Amniotic stem cell (primary cell): ENCODE measurements at regions not wholly inside any gene's neighbourhood (a gene's known extent, or its start where the extent isn't known, plus 50 kb on each side); places are given as distances from the start of the nearest gene placed in this dataset.
"Not testable (repeated sequence)": the region's sequence is repeated elsewhere in the genome, so short reads cannot be mapped to it uniquely, and the experiment has no call there.

Experiments used
- DNase-seq: peaks from one replicate; lab custom pipeline; 2025; lab: John Stamatoyannopoulos, UW

DNA sequence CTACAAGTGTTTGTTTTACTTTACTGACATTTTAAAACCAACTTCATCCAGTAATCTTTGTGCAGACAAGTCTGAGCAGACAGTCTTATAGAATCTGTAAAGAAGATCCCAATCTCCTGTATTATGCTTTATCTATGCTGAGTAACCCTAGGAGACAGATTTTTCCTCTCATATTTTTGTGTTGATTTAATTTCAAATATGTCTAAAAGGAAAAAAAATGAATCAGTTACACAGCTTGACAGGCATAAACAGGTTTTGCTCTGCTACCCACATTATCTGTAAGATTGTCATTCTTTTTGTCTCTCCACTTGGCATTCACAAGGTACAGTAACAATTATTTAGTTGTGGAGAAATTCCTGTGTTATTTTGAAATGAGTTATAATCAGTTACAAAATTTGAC, 415.0 kb downstream of the NYAP2 start:
- no peak for DNase-seq

DNA sequence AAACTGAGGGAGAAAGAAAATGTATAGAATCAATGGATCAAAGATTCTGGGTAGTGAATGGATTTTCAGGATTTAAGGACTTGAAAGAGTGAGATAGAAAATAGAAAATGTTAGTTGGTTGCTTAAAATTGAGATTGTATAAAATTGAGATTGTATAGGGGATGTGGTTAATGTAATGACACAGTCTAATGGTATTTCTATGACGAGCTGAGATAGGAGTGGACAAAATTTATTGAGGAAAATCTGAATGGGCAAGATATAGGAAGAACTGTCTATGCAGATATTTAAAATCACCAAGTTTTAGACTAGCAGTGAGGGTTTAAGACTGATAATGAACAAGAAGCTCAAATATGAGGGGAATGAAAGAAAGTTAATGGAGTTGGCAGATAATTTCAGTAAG, 406.6 kb downstream of the NYAP2 start:
- no peak for DNase-seq

DNA sequence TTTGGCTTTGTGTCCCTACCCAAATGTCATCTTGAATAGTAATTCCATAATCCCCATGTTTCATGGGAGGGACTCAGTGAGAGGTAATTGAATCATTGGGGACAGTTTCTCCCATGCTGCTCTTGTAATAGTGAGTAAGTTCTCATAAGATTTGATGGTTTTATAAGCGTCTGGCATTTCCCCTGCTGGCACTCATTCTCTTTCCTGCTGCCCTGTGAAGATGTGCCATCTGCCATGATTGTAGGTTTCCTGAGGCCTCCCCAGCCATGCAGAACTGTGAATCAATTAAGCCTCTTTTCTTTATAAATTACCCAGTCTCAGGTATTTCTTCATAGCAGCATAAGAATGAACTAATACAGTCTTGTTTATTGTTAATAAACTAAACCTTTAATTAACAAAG, 402.6 kb downstream of the NYAP2 start:
- not testable (repeated sequence) for DNase-seq

DNA sequence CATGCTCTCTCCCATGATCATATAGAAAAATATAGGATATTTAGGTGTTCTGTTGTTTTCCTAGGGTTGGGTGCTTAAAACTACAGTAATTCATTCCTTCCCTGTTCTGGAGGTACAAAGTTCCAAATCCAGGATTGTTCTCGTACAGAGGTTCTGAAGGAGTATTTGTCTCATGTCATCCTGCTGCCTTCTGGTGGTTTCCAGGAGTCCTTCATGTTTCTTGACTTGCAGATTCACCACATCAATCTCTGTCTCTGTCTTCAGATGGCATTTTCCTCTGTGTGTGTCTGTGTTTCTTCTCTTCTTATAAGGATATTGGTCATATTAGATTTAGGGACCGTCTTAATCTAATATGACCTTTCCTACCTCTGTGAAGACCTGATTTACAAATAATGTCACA, 397.9 kb downstream of the NYAP2 start:
- DNase-seq, result no peak

DNA sequence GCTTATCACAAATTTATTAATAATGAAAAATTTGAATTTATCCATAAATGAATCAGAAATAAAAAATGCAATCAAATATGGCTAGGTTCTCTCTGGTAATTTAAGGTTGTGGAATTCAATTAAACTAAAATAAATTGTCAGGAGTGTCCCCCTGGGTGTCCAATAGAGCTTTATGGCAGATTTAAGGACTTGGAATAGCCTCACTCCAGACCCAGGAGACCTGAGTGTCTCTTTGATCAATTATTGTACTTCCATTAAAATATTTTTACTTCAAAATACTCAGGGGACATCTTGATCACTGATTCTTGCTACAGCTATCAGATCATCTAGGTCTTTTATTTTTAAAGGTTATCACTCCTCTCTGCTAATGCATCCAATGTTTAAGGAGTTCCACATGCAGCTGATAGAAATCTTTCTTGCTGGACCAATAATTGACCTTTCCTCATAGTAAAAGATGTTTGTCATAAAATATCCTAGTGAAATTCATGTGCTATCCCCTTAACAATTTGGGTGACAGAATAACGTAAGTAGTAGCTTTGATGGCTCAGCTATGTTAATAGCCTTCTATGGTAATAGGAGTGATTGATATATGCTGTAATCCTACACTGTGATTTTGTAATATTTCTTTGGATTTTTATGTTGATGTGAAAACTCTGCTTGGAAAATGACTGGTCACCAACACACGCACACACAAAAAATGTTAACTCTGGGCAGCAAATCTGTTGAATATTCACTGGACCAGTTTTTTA, 395.3 kb downstream of the NYAP2 start:
- no peak for DNase-seq

DNA sequence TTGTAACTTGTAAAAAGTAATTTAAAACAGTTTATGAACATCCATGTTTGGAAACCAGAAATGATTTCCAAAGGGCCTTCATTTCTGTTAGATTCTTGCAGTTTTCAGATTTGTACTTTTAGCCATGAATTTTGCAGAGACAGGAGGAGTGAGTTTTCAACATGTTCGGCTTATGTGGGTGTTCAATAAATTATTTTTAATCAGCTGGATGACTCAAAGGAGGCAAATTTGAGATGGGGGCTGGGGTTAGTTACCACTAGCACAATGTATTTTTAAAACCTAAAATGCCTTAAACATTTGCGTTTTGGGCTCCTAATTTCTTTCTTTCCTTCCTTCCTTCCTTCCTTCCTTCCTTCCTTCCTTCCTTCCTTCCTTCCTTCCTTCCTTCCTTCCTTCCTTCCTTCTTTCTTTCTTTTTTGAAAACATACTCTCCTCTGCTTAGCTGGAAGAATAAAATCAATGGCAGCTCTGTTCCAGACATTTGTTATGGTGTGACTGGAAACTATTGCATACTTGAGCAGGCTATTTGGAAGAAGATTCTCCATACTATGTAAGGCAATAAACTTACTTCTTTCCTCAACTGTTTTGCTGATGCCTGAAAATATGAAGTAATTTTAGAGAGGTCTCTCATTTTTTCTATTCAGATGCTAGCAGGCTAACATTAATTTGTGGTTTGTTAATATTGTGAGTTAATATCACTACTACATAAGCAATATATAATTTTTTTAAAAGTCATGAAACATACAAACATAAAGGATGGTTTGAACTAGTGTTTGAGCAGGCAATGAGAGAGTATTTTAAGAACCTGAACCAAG, 394.4 kb downstream of the NYAP2 start:
- no peak for DNase-seq

DNA sequence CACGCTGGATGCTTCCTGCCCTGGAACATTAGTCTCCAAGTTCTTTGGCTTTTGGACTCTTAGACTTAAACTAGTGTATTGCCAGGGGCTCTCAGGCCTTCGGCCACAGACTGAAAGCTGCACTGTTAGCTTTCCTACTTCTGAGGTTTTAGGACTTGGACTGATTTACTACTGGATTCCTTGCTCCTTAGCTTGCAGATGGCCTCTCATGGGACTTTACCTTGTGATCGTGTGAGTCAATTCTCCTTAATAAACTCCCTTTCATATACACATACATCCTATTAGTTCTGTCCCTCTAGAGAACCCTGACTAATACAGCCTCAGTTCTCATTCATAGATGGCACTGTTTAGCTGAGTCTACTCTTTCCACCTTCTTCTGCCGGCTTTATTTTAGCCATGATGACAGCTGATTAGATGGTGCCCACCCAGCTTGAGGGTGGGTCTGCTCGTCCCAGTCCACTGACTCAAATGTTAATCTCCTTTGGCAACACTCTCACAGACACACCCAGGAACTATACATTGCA, 389.1 kb downstream of the NYAP2 start:
- no peak for DNase-seq

DNA sequence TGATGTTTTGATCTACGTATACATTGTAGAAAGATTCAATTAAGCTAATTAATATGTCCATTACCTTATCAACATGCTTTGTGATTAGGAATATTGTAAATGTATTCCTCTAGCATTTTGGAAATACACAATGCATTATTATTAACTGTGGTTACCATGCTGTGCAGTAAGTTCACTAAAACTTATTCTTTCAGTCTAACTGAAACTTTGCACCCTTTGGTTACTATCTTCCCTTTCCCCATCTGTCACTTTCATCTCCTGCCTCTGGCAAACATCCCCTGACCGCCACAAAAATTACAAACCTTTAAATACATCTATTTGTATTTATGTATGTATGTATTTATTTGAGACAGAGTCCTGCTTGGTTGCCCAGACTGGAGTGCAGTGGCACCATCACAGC, 388.0 kb downstream of the NYAP2 start:
- DNase-seq, result no peak

DNA sequence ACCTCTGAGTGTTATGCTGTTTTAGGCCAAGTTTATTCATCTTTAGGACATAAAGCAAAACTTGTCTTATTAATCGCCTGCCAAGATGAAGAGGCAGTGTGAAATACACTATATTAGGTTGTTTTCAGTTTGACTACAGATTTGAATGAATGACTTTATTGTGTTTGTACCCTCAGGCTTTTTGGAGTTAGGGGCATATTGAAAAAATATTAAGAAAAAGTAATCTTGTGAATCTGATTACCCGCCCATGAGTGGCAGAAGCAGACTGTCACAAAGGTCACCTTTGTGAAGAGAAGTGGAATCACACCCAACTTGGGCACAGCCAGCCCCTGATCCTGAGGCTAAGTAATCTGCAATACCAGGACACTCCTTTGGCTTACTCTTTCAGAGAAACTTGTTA, 382.5 kb downstream of the NYAP2 start:
- DNase-seq, result no peak

DNA sequence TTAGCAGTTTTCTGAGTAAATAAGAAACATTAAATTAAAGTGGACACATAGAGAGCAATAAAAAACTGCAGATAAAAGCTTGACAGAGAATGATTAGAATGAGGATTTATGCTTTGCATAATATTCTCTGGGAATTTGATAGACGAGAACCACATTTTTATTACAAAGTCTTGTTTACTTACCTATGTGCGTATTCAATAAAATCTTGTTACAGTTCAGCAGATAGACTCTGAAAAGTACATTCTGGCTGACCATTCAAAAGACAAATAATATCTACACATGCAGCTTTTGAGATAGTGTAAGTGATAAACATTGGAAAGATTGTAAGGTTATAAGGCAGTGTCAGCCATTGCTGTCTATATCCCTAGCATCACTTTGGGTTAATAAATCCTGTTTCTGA, 381.6 kb downstream of the NYAP2 start:
- no peak for DNase-seq

DNA sequence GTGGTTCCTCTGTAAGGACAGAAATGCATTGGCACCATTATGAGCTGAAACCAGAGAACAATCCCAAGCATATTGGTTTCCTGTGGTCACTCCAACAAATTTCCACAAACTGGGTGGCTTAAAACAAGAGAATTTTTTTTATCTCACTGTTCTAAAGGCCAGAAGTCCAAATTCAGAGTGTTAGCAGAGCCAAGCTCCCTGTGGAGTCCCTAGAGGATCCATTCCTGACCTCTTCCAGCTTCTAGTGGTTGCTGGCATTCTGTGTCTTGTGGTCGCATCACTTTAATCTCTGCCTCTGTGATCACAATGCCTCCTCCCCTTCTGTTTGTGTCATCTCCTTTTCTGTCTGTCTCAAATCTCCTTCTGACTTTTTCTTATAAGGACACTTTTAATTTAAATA, 380.3 kb downstream of the NYAP2 start:
- no peak for DNase-seq

DNA sequence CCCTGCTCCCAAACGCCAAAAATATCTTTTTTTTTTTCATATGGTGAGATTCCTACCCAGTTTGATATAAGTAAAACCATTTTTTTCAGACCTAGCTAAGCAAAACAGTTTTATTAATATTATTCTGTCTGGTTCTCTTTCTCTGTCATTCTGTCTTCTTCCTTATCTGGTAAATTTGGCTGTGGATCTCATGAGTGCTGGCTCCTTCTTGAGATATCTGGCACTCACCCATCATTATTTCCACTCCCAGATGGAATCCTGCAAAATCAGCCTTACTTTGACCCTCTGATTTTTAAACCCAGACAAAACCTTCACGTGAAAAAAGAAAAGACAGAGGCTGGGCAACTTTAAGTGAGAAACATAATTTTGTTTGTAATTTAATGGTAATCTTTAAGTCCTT, 373.6 kb downstream of the NYAP2 start:
- no peak for DNase-seq

DNA sequence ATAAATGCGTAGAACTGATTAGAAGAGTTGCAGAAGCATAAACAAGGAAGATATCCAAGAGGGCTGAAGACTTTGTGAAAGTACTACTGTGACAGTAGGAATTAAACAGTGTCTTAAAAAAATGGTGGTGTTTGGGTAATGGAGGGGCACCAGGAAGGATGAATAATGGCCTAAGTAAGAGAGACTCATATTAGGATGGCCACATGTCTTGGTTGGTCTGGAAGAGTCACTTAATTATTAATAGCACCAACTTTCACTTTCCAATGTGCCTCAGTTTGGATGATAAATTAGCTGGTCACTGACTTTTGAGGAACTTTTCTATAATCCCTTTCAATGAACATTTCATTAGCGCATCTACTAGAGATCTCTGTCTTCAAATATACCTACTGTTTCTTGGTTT, 372.2 kb downstream of the NYAP2 start:
- DNase-seq, result no peak

DNA sequence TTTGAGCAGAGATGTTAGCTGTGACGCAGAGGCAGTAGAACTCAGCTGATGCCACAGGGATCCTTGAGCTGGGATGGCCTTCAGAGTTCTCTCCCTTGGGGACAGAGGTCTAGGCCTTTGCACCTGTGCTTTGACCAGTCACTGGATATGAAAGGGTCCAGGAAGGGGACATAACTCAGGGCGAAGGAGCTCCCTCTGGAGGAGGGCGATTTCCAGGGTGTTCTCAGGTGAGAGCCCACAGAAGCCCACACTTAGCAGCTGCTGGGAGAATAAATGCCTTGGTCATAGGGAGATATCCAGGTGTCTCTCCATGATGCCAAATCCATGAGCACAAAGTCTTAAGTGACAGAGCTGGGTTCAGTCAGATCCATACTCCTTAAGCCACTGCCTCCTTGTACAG, 369.2 kb downstream of the NYAP2 start:
- no peak for DNase-seq

DNA sequence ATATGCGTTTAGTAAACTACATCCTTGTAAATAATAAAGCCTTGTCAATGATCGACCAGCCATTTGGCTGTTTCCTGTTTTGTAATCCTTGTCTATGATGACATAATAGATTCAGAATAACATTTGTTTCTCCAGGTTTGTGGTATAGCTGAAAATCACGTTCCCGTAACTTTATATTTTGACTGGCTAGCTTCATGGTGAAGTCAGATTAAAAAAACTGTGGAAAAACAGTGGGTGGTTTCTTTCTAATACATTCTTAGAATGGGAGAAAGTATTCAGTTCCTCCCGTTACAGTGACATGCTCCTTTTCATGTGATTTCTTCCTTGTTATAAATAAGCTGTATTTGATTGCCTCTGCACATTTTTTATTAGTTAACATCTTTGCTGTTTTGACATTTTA, 366.9 kb downstream of the NYAP2 start:
- no peak for DNase-seq

DNA sequence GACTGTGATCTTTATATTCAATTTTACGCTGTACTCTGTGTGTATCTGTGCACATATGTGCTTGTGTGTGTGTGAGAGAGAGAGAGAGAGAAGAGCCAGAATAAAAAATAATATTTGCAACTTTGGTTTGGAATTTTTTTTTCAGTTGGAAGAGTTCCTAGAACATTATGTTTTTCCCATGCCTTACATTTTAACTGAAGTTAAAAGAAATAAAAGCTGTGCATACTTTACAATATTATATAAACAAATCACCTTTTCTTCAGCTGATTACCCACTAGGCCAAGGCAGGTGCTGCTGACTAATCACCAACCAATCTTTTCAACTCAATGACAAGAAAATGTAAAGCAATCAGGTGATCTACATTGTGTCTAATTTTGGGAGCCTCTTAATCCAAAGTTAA, 366.3 kb downstream of the NYAP2 start:
- DNase-seq, result no peak

DNA sequence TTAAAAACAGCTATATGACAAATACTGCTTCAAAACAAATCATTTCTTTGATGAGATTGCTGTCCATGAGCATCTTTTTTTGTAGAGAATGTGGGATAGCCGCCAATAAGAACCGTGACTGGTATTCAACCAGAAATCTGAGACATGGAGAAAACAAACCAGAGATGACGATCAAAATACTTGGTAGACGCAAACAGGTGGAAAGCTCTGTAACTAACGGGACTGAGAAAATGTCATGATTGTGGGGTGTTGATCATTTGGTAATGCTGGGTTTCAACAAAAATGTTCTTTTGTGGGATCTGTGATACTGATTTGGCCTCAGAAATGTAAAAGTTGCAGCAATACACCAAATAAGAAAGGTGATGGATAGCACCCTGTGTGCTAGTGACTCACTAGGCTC, 364.8 kb downstream of the NYAP2 start:
- no peak for DNase-seq

DNA sequence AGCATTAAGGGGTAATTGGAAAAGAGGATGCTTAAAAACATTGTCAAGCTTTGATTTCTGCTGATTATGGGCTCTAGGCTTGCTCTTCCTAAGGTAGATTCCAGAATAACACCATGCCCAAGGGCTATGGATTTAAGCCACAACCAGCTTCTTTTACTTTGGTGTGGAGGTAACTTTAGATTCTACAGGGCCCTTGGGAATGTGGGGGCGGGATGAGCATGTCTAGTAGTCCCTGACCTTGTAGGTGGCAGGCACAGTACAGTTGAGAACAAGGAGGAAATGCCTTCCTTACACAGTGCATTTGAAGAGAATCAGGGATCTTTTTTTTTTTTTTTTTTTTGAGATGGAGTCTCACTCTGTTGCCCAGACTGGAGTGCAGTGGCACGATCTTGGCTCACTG, 364.2 kb downstream of the NYAP2 start:
- no peak for DNase-seq

DNA sequence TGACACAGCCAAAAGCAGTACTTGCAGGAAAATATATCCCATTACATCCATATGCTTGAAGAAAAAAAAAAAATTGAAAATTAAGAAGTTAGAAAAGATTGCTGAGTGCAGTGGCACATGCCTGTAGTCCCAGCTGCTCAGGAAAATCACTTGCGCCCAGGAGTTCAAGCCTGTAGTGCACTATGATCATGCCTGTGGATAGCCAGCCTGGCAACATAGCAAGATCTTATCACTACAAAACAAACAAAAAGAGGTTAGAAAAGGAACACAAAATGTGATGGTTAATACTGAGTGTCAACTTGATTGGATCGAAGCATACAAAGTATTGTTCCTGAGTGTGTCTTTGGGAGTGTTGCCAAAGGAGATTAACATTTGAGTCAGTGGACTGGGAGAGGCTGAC, 361.9 kb downstream of the NYAP2 start:
- no peak for DNase-seq

DNA sequence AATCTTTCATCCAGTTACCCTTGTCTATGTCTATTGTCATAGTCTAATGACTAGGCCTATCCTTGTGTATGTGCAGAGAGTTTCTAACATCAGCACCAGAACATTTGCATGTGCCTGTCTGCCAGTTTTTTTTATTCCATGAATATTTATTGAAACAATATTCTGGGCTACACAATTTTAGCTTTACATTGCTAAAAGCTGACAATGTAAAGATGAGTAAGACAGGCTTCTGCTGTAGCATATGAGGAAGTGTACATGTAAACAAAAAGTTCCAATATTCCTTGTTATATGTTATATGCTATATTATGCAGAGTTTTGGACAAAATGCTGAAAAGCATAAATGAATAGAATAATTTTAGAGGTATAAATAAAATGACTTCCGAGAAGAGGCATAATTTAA, 357.7 kb downstream of the NYAP2 start:
- no peak for DNase-seq

DNA sequence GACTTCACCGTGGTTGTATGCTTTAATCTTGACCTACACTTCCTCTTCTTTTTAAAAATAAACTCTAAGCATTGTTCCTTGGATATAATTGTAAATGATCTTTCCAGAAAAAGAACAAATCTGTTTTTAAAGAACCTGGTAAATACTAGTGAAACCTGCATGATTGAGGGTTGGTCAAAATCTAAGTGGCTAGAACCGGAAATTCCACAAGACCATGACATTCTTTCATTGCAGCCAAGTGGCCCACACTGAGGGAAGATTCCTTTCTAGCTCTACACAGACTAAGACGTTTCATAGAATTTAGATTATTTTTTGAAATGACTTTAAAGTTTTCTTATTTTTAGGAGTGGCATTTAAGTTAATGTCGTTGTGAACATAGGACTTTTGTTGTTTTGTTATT, 356.7 kb downstream of the NYAP2 start:
- no peak for DNase-seq

DNA sequence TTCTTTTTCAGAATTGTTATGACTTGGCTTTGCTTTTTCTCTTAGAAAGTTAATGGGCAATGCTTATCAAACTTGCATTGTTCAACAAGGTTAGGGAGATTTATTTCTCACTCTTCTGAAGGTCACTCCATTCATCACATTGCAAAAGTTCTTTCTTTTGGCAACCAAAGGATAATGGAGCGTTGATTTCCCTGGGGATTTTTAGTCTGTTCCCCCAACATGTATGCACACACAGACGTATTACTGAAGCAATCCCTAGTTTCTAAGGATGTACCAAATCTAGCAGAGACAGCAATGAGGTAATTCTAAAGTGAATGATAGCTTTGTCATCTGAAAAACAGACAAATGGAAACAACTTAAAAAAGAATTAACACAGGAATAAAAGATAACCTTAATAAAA, 349.1 kb downstream of the NYAP2 start:
- DNase-seq, result no peak

DNA sequence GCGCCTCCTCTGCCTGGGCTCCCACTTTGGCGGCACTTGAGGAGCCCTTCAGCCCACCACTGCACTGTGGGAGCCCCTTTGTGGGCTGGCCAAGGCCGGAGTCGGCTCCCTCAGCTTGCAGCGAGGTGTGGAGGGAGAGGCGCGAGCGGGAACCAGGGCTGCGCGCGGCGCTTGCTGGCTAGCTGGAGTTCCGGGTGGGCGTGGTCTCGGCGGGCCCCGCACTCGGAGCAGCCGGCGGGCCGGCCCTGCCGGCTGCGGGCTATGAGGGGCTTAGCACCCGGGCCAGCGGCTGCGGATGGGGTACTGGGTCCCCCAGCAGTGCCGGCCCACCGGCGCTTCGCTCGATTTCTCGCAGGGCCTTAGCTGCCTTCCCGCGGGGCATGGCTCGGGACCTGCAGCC, 344.5 kb downstream of the NYAP2 start:
- not testable (repeated sequence) for DNase-seq

DNA sequence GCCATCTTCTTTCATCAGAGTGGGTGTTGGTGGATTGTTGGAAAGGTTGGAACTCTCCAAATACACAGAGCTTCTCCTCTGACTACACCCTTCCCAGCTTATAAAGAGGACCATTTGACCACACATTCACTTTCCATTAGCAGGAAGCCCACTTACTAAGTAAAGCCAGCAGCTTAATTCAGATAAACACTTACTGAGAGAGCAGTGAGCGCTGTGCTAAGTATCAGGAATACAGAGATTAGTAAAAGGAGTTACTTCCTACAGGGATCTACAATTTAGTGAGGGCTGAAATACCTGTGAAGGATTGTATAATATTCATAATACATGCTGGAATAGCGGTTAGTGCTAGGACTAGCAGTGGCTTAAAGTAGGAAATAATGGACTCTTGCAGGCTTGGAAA, 343.0 kb downstream of the NYAP2 start:
- DNase-seq, result no peak
